PC-3 (cell line): ENCODE measurements at regions not wholly inside any gene's neighbourhood (a gene's known extent, or its start where the extent isn't known, plus 50 kb on each side); places are given as distances from the start of the nearest gene placed in this dataset.

Experiments
- ATAC-seq: fragments of 200-7000 bp; cut with Tn5 transposase; 2 replicates; pipeline ENCODE4 v1.9.1; 2020; ENCODE audit warnings: mild to moderate bottlenecking, moderate library complexity
- BruUV-seq: library from RNA; stranded (reverse); fragments of 400-500 nt; replicated peaks from 2 replicates; lab custom pipeline; 2021; lab: Mats Ljungman, UMichigan
- CTCF ChIA-PET: fragments of 300-600 bp; sonication (Branson Sonifier 250); formaldehyde crosslinking; loops from one replicate; lab custom pipeline; 2022; ENCODE audit warnings: antibody characterized with exemption; lab: Charles Lee
- POLR2A ChIA-PET: fragments of 300-600 bp; sonication (Branson Sonifier 250); formaldehyde crosslinking; loops from one replicate; lab custom pipeline; 2022; ENCODE audit warnings: antibody characterized with exemption; ENCODE audit not compliant: unreplicated experiment; lab: Charles Lee
- DNase-seq: peaks from one replicate; pipeline ENCODE4 v3.0.0-alpha.2; 2015
- H2AFZ ChIP-seq: fragments of 300-600 bp; sonication (generic); 2 replicates; pipeline ENCODE4 v1.6.0; 2016; ENCODE audit warnings: antibody characterized with exemption, low read length
- H3F3A ChIP-seq: fragments of 300-600 bp; sonication (generic); one replicate; pipeline ENCODE4 v1.6.0; 2017; ENCODE audit warnings: antibody characterized with exemption, low read length, control low read depth, mild to moderate bottlenecking; ENCODE audit not compliant: unreplicated experiment
- H3K27ac ChIP-seq: fragments of 300-600 bp; sonication (generic); 2 replicates; pipeline ENCODE4 v1.5.1; 2016; ENCODE audit warnings: mild to moderate bottlenecking, low read length
- H3K27me3 ChIP-seq: fragments of 300-600 bp; sonication (generic); 2 replicates; pipeline ENCODE4 v1.6.1; 2016; ENCODE audit warnings: low read length, mixed read lengths
- H3K36me3 ChIP-seq: fragments of 300-600 bp; sonication (generic); 2 replicates; pipeline ENCODE4 v1.6.1; 2016; ENCODE audit warnings: low read depth, mixed run types, low read length, mixed read lengths
- H3K4me1 ChIP-seq: fragments of 300-600 bp; sonication (generic); 2 replicates; pipeline ENCODE4 v1.5.1; 2016; ENCODE audit warnings: low read length; ENCODE audit not compliant: insufficient read depth
- H3K4me2 ChIP-seq: fragments of 300-600 bp; sonication (generic); 2 replicates; pipeline ENCODE4 v1.6.0; 2016; ENCODE audit warnings: low read length
- H3K4me3 ChIP-seq: fragments of 300-600 bp; sonication (generic); 2 replicates; pipeline ENCODE4 v1.5.1; 2016; ENCODE audit warnings: mild to moderate bottlenecking, low read length, mixed read lengths
- H3K79me2 ChIP-seq: fragments of 300-600 bp; sonication (generic); 2 replicates; pipeline ENCODE4 v1.6.1; 2017; ENCODE audit warnings: low read length, mixed read lengths
- H3K9ac ChIP-seq: fragments of 300-600 bp; sonication (generic); 2 replicates; pipeline ENCODE4 v1.6.0; 2016; ENCODE audit warnings: mild to moderate bottlenecking, low read length
- H3K9me2 ChIP-seq: fragments of 300-600 bp; sonication (generic); replicated peaks from 2 replicates; pipeline ENCODE4 v1.6.1; 2016; ENCODE audit warnings: mixed run types, low read length, mixed read lengths
- H3K9me3 ChIP-seq: fragments of 300-600 bp; sonication (generic); 2 replicates; pipeline ENCODE4 v1.6.1; 2016; ENCODE audit warnings: low read length, mixed read lengths
- H4K20me1 ChIP-seq: fragments of 300-600 bp; sonication (generic); 2 replicates; pipeline ENCODE4 v1.6.1; 2016; ENCODE audit warnings: low read length, mixed read lengths
- EZH2 ChIP-seq: fragments of 300-600 bp; sonication (generic); IDR thresholded peaks from one replicate; pipeline ENCODE4 v1.6.1; 2017; ENCODE audit warnings: antibody characterized with exemption, mild to moderate bottlenecking, low read length; ENCODE audit not compliant: unreplicated experiment
- EZH2phosphoT487 ChIP-seq: fragments of 300-600 bp; sonication (generic); IDR thresholded peaks from 2 replicates; pipeline ENCODE4 v1.6.1; 2018; ENCODE audit warnings: mild to moderate bottlenecking, antibody characterized with exemption, low read length, borderline replicate concordance
- intact Hi-C: fragments of 100-400 bp; cut with micrococcal nuclease; formaldehyde crosslinking; loops from 2 replicates; pipeline ENCODE4 v1.9.0; 2023
- TF ChIP-seq, protein P1 (sequence below): fragments of 300-600 bp; sonication (generic); conservative IDR thresholded peaks from 2 replicates; pipeline ENCODE4 v1.5.1; 2017; ENCODE audit warnings: antibody characterized with exemption, low read depth, mild to moderate bottlenecking, low read length

DNA sequence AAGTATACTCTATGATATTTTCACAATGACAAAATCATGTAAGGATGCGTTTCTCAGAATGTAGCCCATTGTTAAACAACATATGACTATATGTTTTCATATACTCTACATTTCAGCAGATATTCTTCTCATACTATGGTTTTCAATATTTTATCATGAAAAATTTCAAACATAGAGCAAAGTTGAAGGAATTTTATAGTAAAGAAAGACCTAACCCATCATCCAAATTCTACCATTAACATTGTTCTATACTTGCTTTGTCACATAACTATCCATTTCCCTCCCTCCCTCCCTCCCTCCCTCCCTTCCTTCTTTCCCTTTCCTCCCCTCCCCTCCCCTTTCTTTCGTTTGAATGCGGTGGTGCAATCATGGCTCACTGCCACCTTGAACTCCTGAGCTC lies 109.4 kb downstream of the FHIP1A start:
- H3K27ac ChIP-seq, result no peak overlapping the region
- H3K36me3 ChIP-seq, result no peaks in the 10 kb centered on the region
- ChIA-PET CTCF (no interaction called here), POLR2A (no interaction called here)
- H3K9me3 ChIP-seq, result no peaks in the 10 kb centered on the region
- no TSS peak for BruUV-seq
- no peaks in the 10 kb centered on the region for H3K27me3 ChIP-seq
- H3K4me2 ChIP-seq, result no peak overlapping the region
- intact Hi-C loops, result no loop called here
- no peak for ATAC-seq
- no peak for DNase-seq
- no peaks in the 10 kb centered on the region for H4K20me1 ChIP-seq
- H3K4me1 ChIP-seq, result 0 out of 2 replicates have a peak, but pooled peaks cover 7% of the 10 kb centered on the region
- no peaks in the 10 kb centered on the region for H3F3A ChIP-seq
- no peaks in the 10 kb centered on the region for H3K9me2 ChIP-seq
- TF ChIP-seq EZH2, result no peak
- TF ChIP-seq EZH2phosphoT487, result no peak
- TF ChIP-seq, protein P1, sequence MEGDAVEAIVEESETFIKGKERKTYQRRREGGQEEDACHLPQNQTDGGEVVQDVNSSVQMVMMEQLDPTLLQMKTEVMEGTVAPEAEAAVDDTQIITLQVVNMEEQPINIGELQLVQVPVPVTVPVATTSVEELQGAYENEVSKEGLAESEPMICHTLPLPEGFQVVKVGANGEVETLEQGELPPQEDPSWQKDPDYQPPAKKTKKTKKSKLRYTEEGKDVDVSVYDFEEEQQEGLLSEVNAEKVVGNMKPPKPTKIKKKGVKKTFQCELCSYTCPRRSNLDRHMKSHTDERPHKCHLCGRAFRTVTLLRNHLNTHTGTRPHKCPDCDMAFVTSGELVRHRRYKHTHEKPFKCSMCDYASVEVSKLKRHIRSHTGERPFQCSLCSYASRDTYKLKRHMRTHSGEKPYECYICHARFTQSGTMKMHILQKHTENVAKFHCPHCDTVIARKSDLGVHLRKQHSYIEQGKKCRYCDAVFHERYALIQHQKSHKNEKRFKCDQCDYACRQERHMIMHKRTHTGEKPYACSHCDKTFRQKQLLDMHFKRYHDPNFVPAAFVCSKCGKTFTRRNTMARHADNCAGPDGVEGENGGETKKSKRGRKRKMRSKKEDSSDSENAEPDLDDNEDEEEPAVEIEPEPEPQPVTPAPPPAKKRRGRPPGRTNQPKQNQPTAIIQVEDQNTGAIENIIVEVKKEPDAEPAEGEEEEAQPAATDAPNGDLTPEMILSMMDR, result no peak
- no peak overlapping the region for H3K9ac ChIP-seq
- H3K79me2 ChIP-seq, result no peaks in the 10 kb centered on the region
- no peak overlapping the region for H3K4me3 ChIP-seq
- no peak overlapping the region for H2AFZ ChIP-seq

DNA sequence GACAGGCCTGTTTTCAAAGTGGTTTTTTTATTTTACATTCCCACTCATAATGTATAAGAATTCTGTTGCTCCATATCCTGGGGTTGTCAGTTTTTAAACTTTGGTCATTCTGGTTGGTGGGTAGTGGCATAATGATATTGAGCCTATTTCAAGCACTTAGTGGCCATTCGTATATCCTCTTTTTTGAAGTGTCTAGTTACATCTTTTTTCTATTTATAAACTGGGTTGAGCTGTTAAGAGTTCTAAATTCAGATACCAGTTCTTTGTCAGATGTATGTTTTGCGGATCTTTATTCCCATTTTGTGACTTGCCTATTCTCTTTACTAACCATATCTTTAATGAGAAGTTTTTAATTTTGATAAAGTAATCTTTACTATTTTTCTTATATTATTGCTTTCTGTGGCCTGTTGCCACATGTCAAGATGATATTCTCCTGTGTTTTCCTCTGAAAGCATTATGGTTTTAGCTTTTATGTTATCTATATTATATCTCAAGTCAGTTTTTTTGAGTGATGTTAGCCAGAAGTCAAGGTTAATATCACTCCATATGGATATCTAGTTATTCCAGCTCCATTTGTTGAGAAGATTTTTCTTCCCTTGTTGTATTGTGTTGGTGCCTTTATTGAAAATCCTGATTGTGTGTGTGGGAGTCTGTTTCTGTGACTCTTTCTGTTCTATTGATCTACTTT lies 110.9 kb downstream of the FHIP1A start:
- BruUV-seq, result no TSS peak

More for the DNA sequence above, 110.9 kb downstream of the FHIP1A start:
- no peak overlapping the region for H3K9ac ChIP-seq
- no peaks in the 10 kb centered on the region for H3K9me3 ChIP-seq
- ChIA-PET CTCF (no interaction called here), POLR2A (interaction anchor here (0.6 kb wide), 1 partner anchor 9 kb away, joined by 4 read pairs; no protein-coding TSS in a partner anchor)
- no peak overlapping the region for H3K27ac ChIP-seq
- no peaks in the 10 kb centered on the region for H3K79me2 ChIP-seq
- no peak overlapping the region for H2AFZ ChIP-seq
- no peaks in the 10 kb centered on the region for H3K27me3 ChIP-seq
- intact Hi-C loops, result no loop called here
- no peak overlapping the region for H3K4me3 ChIP-seq
- 0 out of 2 replicates have a peak, but pooled peaks cover 8% of the 10 kb centered on the region for H3K4me1 ChIP-seq
- no peaks in the 10 kb centered on the region for H4K20me1 ChIP-seq
- no peaks in the 10 kb centered on the region for H3F3A ChIP-seq
- H3K36me3 ChIP-seq, result no peaks in the 10 kb centered on the region
- no peak overlapping the region for H3K4me2 ChIP-seq
- DNase-seq, result no peak
- no peak for ATAC-seq
- TF ChIP-seq EZH2phosphoT487, result no peak
- TF ChIP-seq, protein P1, result no peak
- no peak for TF ChIP-seq EZH2
- H3K9me2 ChIP-seq, result no peaks in the 10 kb centered on the region
